ENCODE measurements at regions not wholly inside any gene's neighbourhood (a gene's known extent, or its start where the extent isn't known, plus 50 kb on each side); places are given as distances from the start of the nearest gene placed in this dataset.
"Not testable (repeated sequence)": the region's sequence is repeated elsewhere in the genome, so short reads cannot be mapped to it uniquely, and the experiment has no call there.

GRCh38 chr9:67155218-67155617 lies 162.9 kb upstream of the SPATA31A3 start:
- TF ChIP-seq POLR2AphosphoS5 (IDR thresholded peaks at IDR 0.05; ENCODE audit: low read depth); CTCF (IDR thresholded peaks at IDR 0.05; ENCODE audit: insufficient read depth, low read length); REST (IDR thresholded peaks at IDR 0.05; ENCODE audit: insufficient replicate concordance, low read depth); GABPA (IDR thresholded peaks at IDR 0.05; ENCODE audit: low read depth): not testable (repeated sequence)

All from HL-60 (cell line).